ENCODE measurements at regions not wholly inside any gene's neighbourhood (a gene's known extent, or its start where the extent isn't known, plus 50 kb on each side); places are given as distances from the start of the nearest gene placed in this dataset.

- peak; percentile 78 for DNase-seq
These were observed 215.8 kb downstream of the RBFOX3 start for GRCh38 chr17:79395066-79395465.

GRCh38 chr17:79393358-79394052 is 217.3 kb downstream of the RBFOX3 start:
- DNase-seq, result peak; percentile 84

GRCh38 chr17:79392598-79392997 is 218.3 kb downstream of the RBFOX3 start:
- DNase-seq, result no peak

GRCh38 chr17:79391376-79392233 is 219.2 kb downstream of the RBFOX3 start:
- peak; percentile 87 for DNase-seq

GRCh38 chr17:79389896-79390295 is 221.0 kb downstream of the RBFOX3 start:
- no peak for DNase-seq

- DNase-seq, result peak; percentile 81
These were observed 222.1 kb downstream of the RBFOX3 start for GRCh38 chr17:79388556-79389295.

GRCh38 chr17:79387783-79388182 is 223.1 kb downstream of the RBFOX3 start:
- DNase-seq, result no peak

- DNase-seq, result no peak
These were observed 224.8 kb downstream of the RBFOX3 start for GRCh38 chr17:79385962-79386563.

- DNase-seq, result no peak
These were observed 228.5 kb downstream of the RBFOX3 start for GRCh38 chr17:79382313-79382712.

GRCh38 chr17:79379700-79380445 is 231.0 kb downstream of the RBFOX3 start:
- no peak for DNase-seq

- no peak for DNase-seq
These were observed 233.5 kb downstream of the RBFOX3 start for GRCh38 chr17:79377230-79377786.

- no peak for DNase-seq
These were observed 236.0 kb downstream of the RBFOX3 start for GRCh38 chr17:79374807-79375206.

GRCh38 chr17:79374087-79374689 is 236.7 kb downstream of the RBFOX3 start:
- no peak for DNase-seq

GRCh38 chr17:79372470-79373238 is 238.2 kb downstream of the RBFOX3 start:
- DNase-seq, result no peak

- DNase-seq, result no peak
These were observed 238.9 kb downstream of the RBFOX3 start for GRCh38 chr17:79371984-79372383.

GRCh38 chr17:79370594-79370993 is 240.3 kb downstream of the RBFOX3 start:
- DNase-seq, result no peak

GRCh38 chr17:79370126-79370525 is 240.7 kb downstream of the RBFOX3 start:
- no peak for DNase-seq

GRCh38 chr17:79369532-79369931 is 241.3 kb downstream of the RBFOX3 start:
- no peak for DNase-seq

GRCh38 chr17:79369001-79369400 is 241.8 kb downstream of the RBFOX3 start:
- no peak for DNase-seq

- no peak for DNase-seq
These were observed 242.3 kb downstream of the RBFOX3 start for GRCh38 chr17:79368521-79368920.
